ENCODE measurements at regions not wholly inside any gene's neighbourhood (a gene's known extent, or its start where the extent isn't known, plus 50 kb on each side); places are given as distances from the start of the nearest gene placed in this dataset.

DNA sequence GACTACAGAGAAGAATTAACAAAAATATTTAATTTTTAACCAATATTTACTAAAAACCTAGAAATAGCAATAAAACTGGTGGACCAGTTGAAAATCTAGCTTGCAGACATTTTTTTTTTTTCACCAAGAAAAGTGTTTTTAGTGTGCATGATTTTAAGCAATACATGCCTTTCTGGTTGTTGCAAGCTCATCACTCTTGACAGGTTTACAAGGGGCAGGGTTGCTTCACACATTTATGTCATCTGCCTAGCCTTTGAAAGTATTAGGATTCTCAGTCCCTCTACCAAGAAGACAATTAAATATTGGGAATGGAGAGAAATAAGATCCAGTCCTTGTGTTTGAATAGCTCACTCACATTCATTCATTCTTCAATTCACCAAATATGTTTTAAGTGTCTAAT is 53.8 kb upstream of the LYPLAL1 start:
- no peak for FAIRE-seq
- TF ChIP-seq, protein P1, sequence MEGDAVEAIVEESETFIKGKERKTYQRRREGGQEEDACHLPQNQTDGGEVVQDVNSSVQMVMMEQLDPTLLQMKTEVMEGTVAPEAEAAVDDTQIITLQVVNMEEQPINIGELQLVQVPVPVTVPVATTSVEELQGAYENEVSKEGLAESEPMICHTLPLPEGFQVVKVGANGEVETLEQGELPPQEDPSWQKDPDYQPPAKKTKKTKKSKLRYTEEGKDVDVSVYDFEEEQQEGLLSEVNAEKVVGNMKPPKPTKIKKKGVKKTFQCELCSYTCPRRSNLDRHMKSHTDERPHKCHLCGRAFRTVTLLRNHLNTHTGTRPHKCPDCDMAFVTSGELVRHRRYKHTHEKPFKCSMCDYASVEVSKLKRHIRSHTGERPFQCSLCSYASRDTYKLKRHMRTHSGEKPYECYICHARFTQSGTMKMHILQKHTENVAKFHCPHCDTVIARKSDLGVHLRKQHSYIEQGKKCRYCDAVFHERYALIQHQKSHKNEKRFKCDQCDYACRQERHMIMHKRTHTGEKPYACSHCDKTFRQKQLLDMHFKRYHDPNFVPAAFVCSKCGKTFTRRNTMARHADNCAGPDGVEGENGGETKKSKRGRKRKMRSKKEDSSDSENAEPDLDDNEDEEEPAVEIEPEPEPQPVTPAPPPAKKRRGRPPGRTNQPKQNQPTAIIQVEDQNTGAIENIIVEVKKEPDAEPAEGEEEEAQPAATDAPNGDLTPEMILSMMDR (IDR thresholded peaks at IDR 0.05; ENCODE audit: insufficient read depth, low read length, severe bottlenecking), result no peak
- H3K36me3 ChIP-seq (ENCODE audit: control insufficient read depth, insufficient read depth, low read length), result no peaks in the 10 kb centered on the region

DNA sequence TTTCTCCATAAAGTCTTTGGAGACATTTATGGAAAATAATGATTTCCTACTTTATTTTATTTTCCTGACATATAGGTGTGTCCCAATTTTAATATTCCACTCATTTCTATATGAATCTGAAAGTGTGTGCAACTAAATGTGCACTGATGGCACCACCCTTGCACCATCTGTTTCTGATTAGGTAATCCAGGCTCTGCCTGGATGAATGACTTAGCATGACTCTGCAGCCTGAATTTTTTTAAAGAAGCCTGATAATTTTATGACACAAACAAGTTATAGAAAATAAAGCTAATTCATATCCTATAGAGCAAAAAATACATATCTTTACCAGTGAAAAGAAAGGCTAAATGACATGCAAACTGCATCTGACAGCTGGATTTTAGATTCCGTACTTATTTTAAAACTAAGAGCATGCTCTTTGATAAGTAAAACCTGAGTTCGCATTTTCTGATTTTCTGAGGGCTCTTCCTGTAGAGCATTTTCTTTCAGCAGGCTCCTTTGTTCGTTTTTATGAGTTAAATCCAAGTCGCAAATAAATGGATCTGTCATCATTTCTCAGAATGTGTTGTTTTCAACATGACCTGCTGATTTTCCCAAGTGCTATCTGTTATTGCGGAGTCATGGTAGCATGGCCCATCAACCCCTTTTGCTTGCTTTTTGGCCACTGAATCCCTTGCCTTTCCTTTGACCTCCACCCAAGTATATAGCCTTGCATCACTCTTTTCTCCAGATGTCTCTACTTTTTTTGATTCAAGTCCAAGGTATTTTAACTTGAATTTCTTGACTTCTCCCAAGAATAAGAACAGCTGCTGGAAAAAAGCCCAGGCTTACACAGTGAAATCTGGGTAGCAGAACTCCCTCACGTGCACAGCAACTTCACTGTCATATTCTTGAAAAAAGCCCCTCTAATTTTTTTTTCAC is 52.8 kb upstream of the LYPLAL1 start:
- TF ChIP-seq, protein P1 (IDR thresholded peaks at IDR 0.05; ENCODE audit: insufficient read depth, low read length, severe bottlenecking), result no peak
- FAIRE-seq, result no peak
- DNase-seq (ENCODE audit: low read depth), result peak; percentile 37

More for the DNA sequence above, 53.8 kb upstream of the LYPLAL1 start:
- Histone ChIP-seq H3K4me3 (ENCODE audit: low read depth, low read length) (no peak overlapping the region), H3K27me3 (ENCODE audit: control insufficient read depth, insufficient read depth, low read length) (no peaks in the 10 kb centered on the region)
- DNase-seq (ENCODE audit: low read depth), result no peak

DNA sequence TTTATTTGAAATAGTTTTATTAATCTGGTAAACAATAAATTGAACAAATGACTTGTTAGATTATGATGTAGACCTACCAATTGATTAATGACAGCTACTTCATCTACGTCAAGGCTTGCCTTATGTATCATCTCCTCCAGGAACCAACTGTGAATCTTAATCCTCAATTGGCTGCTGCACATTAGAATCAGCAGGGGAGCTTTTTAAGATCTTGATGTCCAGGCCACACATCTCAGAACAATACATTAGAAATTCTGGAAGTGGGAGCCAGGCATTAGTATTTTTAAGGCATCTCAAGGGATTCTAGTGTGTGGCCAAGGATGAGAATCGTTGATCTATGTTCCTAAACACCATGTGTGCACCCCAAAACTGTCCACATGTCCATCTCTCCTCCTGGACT is 52.0 kb upstream of the LYPLAL1 start:
- FAIRE-seq, result no peak
- H3K4me3 ChIP-seq (ENCODE audit: low read depth, low read length), result no peak overlapping the region
- no peaks in the 10 kb centered on the region for H3K36me3 ChIP-seq (ENCODE audit: control insufficient read depth, insufficient read depth, low read length)
- no peak for DNase-seq (ENCODE audit: low read depth)
- TF ChIP-seq, protein P1 (IDR thresholded peaks at IDR 0.05; ENCODE audit: insufficient read depth, low read length, severe bottlenecking), result no peak
- H3K27me3 ChIP-seq (ENCODE audit: control insufficient read depth, insufficient read depth, low read length), result no peaks in the 10 kb centered on the region

More for the DNA sequence above, 52.8 kb upstream of the LYPLAL1 start:
- H3K36me3 ChIP-seq (ENCODE audit: control insufficient read depth, insufficient read depth, low read length), result no peaks in the 10 kb centered on the region
- no peaks in the 10 kb centered on the region for H3K27me3 ChIP-seq (ENCODE audit: control insufficient read depth, insufficient read depth, low read length)
- no peak overlapping the region for H3K4me3 ChIP-seq (ENCODE audit: low read depth, low read length)

DNA sequence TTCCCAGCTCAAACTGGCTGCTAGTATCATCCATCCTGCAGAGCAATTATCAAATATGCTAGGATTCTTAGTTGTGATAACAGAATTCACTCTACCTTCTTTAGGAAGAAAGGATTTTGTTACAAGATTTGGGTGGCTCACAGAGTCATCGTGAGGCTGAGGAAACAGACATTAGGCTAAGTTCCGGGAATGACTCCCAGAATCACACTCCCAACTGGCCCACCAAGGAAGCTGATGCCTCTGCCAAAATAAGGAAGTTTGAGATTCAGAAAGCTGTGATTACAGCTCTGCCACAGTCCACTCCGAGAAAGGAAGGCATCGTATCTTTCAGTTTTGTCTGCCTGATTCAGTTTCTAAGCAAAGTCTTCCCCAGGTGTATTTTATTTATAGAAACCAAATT is 50.6 kb upstream of the LYPLAL1 start:
- no peaks in the 10 kb centered on the region for H3K36me3 ChIP-seq (ENCODE audit: control insufficient read depth, insufficient read depth, low read length)
- no peaks in the 10 kb centered on the region for H3K27me3 ChIP-seq (ENCODE audit: control insufficient read depth, insufficient read depth, low read length)
- no peak for FAIRE-seq
- TF ChIP-seq, protein P1 (IDR thresholded peaks at IDR 0.05; ENCODE audit: insufficient read depth, low read length, severe bottlenecking), result no peak
- H3K4me3 ChIP-seq (ENCODE audit: low read depth, low read length), result no peak overlapping the region
- no peak for DNase-seq (ENCODE audit: low read depth)

Data from bronchial epithelial cell (primary cell).